ENCODE measurements at regions not wholly inside any gene's neighbourhood (a gene's known extent, or its start where the extent isn't known, plus 50 kb on each side); places are given as distances from the start of the nearest gene placed in this dataset.

GRCh38 chr6:153563001-153563400 lies 431.9 kb upstream of the RGS17 start:
- no peak for TF ChIP-seq POLR2A (IDR thresholded peaks at IDR 0.05; ENCODE audit: low read depth, low read length)
- FAIRE-seq (no peak), DNase-seq (ENCODE audit: insufficient read length, low spot score) (no peak)

GRCh38 chr6:153553627-153554026 lies 422.5 kb upstream of the RGS17 start:
- no peak for DNase-seq (ENCODE audit: insufficient read length, low spot score)
- FAIRE-seq, result no peak
- no peak for TF ChIP-seq POLR2A (IDR thresholded peaks at IDR 0.05; ENCODE audit: low read depth, low read length)

- no peak for TF ChIP-seq POLR2A (IDR thresholded peaks at IDR 0.05; ENCODE audit: low read depth, low read length)
- DNase-seq (ENCODE audit: insufficient read length, low spot score) (no peak), FAIRE-seq (no peak)
Measured at GRCh38 chr6:153539602-153540001, 408.5 kb upstream of the RGS17 start.

- FAIRE-seq (no peak), DNase-seq (ENCODE audit: insufficient read length, low spot score) (no peak)
- no peak for TF ChIP-seq POLR2A (IDR thresholded peaks at IDR 0.05; ENCODE audit: low read depth, low read length)
Measured at GRCh38 chr6:153538491-153538890, 407.4 kb upstream of the RGS17 start.

GRCh38 chr6:153537422-153537821 lies 406.3 kb upstream of the RGS17 start:
- FAIRE-seq (no peak), DNase-seq (ENCODE audit: insufficient read length, low spot score) (no peak)
- TF ChIP-seq POLR2A (IDR thresholded peaks at IDR 0.05; ENCODE audit: low read depth, low read length), result no peak

- TF ChIP-seq POLR2A (IDR thresholded peaks at IDR 0.05; ENCODE audit: low read depth, low read length), result no peak
- no peak for FAIRE-seq
- no peak for DNase-seq (ENCODE audit: insufficient read length, low spot score)
Measured at GRCh38 chr6:153526479-153526878, 395.4 kb upstream of the RGS17 start.

- FAIRE-seq, result no peak
- no peak for TF ChIP-seq POLR2A (IDR thresholded peaks at IDR 0.05; ENCODE audit: low read depth, low read length)
- no peak for DNase-seq (ENCODE audit: insufficient read length, low spot score)
Measured at GRCh38 chr6:153525998-153526397, 394.9 kb upstream of the RGS17 start.

GRCh38 chr6:153523390-153523789 lies 392.3 kb upstream of the RGS17 start:
- no peak for TF ChIP-seq POLR2A (IDR thresholded peaks at IDR 0.05; ENCODE audit: low read depth, low read length)
- no peak for DNase-seq (ENCODE audit: insufficient read length, low spot score)
- no peak for FAIRE-seq

GRCh38 chr6:153511896-153512496 lies 380.9 kb upstream of the RGS17 start:
- FAIRE-seq, result peak; percentile 50
- no peak for TF ChIP-seq POLR2A (IDR thresholded peaks at IDR 0.05; ENCODE audit: low read depth, low read length)
- DNase-seq (ENCODE audit: insufficient read length, low spot score), result peak; percentile 2

- FAIRE-seq, result no peak
- no peak for DNase-seq (ENCODE audit: insufficient read length, low spot score)
- no peak for TF ChIP-seq POLR2A (IDR thresholded peaks at IDR 0.05; ENCODE audit: low read depth, low read length)
Measured at GRCh38 chr6:153503810-153504209, 372.7 kb upstream of the RGS17 start.

- FAIRE-seq (no peak), DNase-seq (ENCODE audit: insufficient read length, low spot score) (no peak)
- no peak for TF ChIP-seq POLR2A (IDR thresholded peaks at IDR 0.05; ENCODE audit: low read depth, low read length)
Measured at GRCh38 chr6:153493501-153493900, 362.4 kb upstream of the RGS17 start.

- no peak for DNase-seq (ENCODE audit: insufficient read length, low spot score)
- no peak for FAIRE-seq
- no peak for TF ChIP-seq POLR2A (IDR thresholded peaks at IDR 0.05; ENCODE audit: low read depth, low read length)
Measured at GRCh38 chr6:153489479-153489878, 358.4 kb upstream of the RGS17 start.

- FAIRE-seq (no peak), DNase-seq (ENCODE audit: insufficient read length, low spot score) (no peak)
- no peak for TF ChIP-seq POLR2A (IDR thresholded peaks at IDR 0.05; ENCODE audit: low read depth, low read length)
Measured at GRCh38 chr6:153488267-153488666, 357.2 kb upstream of the RGS17 start.

- no peak for TF ChIP-seq POLR2A (IDR thresholded peaks at IDR 0.05; ENCODE audit: low read depth, low read length)
- DNase-seq (ENCODE audit: insufficient read length, low spot score) (no peak), FAIRE-seq (no peak)
Measured at GRCh38 chr6:153485072-153485471, 354.0 kb upstream of the RGS17 start.

- no peak for FAIRE-seq
- no peak for TF ChIP-seq POLR2A (IDR thresholded peaks at IDR 0.05; ENCODE audit: low read depth, low read length)
- DNase-seq (ENCODE audit: insufficient read length, low spot score), result no peak
Measured at GRCh38 chr6:153484056-153484455, 353.0 kb upstream of the RGS17 start.

- FAIRE-seq, result no peak
- no peak for DNase-seq (ENCODE audit: insufficient read length, low spot score)
- no peak for TF ChIP-seq POLR2A (IDR thresholded peaks at IDR 0.05; ENCODE audit: low read depth, low read length)
Measured at GRCh38 chr6:153476243-153476642, 345.2 kb upstream of the RGS17 start.
